Activated B cell treated with CpG ODN at 0.5 μM for 24 hours (primary cell): ENCODE measurements at regions not wholly inside any gene's neighbourhood (a gene's known extent, or its start where the extent isn't known, plus 50 kb on each side); places are given as distances from the start of the nearest gene placed in this dataset.

Experiments used
- ATAC-seq: fragments of 200-7000 bp; cut with Tn5 transposase; one replicate; pipeline ENCODE4 v1.10.0; 2021; ENCODE audit warnings: low read depth, mild to moderate bottlenecking, moderate library complexity
- CTCF ChIA-PET: fragments of 350-600 bp; sonication (Branson Sonifier 250); formaldehyde crosslinking; loops from one replicate; lab custom pipeline; 2021; ENCODE audit warnings: antibody characterized with exemption; lab: Charles Lee
- POLR2A ChIA-PET: fragments of 350-600 bp; sonication (Branson Sonifier 250); formaldehyde crosslinking; loops from one replicate; lab custom pipeline; 2021; ENCODE audit warnings: antibody characterized with exemption; lab: Charles Lee
- DNase-seq: peaks from one replicate; pipeline ENCODE4 v3.0.0; 2022
- H3K27ac Mint-ChIP-seq: one replicate; pipeline ENCODE4 v1.8.0; 2020; ENCODE audit warnings: mixed read lengths
- H3K27me3 Mint-ChIP-seq: one replicate; pipeline ENCODE4 v1.8.0; 2021; ENCODE audit warnings: mixed read lengths
- H3K36me3 Mint-ChIP-seq: one replicate; pipeline ENCODE4 v1.8.0; 2021; ENCODE audit warnings: low read depth, mixed read lengths
- H3K4me1 Mint-ChIP-seq: one replicate; pipeline ENCODE4 v1.8.0; 2021; ENCODE audit warnings: mixed read lengths
- H3K4me3 Mint-ChIP-seq: one replicate; pipeline ENCODE4 v1.8.0; 2020; ENCODE audit warnings: mild to moderate bottlenecking, mixed read lengths
- H3K9me3 Mint-ChIP-seq: one replicate; pipeline ENCODE4 v1.8.0; 2020; ENCODE audit warnings: mixed read lengths
- intact Hi-C: fragments of 100-400 bp; cut with micrococcal nuclease; formaldehyde crosslinking; loops from one replicate; pipeline ENCODE4 v1.15.1; 2024
- TF ChIP-seq, protein P1 (sequence below): fragments of 200-600 bp; IDR thresholded peaks from one replicate; pipeline ENCODE4 v1.8.0; 2022; ENCODE audit warnings: antibody characterized with exemption, mild to moderate bottlenecking

DNA sequence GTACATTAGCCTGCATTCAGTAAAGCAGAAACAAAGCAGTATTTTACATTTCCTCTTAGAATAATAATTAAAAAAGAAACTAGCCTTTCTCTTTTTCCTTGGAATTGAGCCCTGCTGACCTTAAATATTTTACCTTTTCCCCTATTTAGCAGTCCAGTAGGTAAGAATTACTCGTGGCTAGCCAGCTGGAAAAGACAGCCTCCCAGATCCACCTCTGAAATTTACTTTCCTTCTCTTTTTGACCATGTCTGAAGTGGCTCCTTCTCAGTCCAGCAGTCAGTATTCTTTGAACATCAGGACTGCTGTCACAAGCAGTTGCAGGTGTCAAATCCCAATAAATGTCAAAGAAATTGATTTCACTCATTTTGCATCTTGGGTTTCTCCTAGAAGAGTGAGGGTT is 311.5 kb upstream of the DCBLD2 start:
- TF ChIP-seq, protein P1, sequence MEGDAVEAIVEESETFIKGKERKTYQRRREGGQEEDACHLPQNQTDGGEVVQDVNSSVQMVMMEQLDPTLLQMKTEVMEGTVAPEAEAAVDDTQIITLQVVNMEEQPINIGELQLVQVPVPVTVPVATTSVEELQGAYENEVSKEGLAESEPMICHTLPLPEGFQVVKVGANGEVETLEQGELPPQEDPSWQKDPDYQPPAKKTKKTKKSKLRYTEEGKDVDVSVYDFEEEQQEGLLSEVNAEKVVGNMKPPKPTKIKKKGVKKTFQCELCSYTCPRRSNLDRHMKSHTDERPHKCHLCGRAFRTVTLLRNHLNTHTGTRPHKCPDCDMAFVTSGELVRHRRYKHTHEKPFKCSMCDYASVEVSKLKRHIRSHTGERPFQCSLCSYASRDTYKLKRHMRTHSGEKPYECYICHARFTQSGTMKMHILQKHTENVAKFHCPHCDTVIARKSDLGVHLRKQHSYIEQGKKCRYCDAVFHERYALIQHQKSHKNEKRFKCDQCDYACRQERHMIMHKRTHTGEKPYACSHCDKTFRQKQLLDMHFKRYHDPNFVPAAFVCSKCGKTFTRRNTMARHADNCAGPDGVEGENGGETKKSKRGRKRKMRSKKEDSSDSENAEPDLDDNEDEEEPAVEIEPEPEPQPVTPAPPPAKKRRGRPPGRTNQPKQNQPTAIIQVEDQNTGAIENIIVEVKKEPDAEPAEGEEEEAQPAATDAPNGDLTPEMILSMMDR: no peak
- no peak overlapping the region for H3K27ac Mint-ChIP-seq
- intact Hi-C loops: no loop called here
- DNase-seq (no peak), ATAC-seq (no peak)
- POLR2A ChIA-PET: no interaction called here
- CTCF ChIA-PET: no interaction called here
- H3K4me1 Mint-ChIP-seq: no peaks in the 10 kb centered on the region
- no peaks in the 10 kb centered on the region for H3K36me3 Mint-ChIP-seq
- no peaks in the 10 kb centered on the region for H3K27me3 Mint-ChIP-seq
- H3K9me3 Mint-ChIP-seq: no peaks in the 10 kb centered on the region
- no peak overlapping the region for H3K4me3 Mint-ChIP-seq

DNA sequence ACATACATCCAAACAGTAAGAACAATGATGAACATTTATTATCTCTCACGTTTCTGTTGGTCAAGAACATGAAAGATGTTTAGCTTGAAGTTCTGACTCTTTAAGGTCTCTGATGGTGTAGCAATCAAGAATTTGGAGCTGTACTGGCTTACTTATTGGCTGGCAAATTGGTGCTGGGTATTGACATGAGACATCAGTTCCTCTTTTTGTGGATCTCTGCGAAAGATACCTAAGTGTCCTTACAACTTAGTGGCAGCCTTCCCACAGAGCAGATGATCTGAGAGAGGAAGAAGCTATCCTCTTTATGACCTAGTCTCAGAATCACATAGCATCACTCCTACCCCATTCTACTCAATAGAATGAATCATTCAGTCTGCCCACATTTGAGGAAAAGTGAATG is 309.8 kb upstream of the DCBLD2 start:
- TF ChIP-seq, protein P1: no peak
- intact Hi-C loops: no loop called here
- H3K27me3 Mint-ChIP-seq: no peaks in the 10 kb centered on the region
- H3K27ac Mint-ChIP-seq: no peak overlapping the region
- no peak overlapping the region for H3K4me3 Mint-ChIP-seq
- no peaks in the 10 kb centered on the region for H3K4me1 Mint-ChIP-seq
- CTCF ChIA-PET: no interaction called here
- no peaks in the 10 kb centered on the region for H3K9me3 Mint-ChIP-seq
- no peaks in the 10 kb centered on the region for H3K36me3 Mint-ChIP-seq
- POLR2A ChIA-PET: no interaction called here
- DNase-seq: no peak
- ATAC-seq: no peak

DNA sequence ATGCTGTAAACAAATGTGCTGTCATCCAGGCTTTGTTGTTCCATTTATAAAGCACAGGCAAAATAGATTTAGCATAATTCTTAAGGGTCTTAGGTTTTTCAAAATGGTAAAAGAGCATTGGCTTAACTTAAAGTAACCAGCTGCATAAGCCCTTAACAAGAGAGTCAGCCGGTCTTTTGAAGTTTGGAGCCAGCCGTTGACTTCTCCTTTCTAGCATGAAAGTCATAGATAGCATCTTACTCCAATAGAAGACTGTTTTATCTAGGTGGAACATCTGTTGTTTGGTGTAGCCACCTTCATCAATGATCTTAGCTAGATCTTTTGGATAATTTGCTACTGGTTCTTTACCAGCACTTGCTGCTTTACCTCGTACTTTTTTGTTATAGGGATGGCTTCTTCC is 297.5 kb upstream of the DCBLD2 start:
- ATAC-seq: no peak
- no peak for DNase-seq
- intact Hi-C loops: no loop called here
- ChIA-PET POLR2A (no interaction called here), CTCF (no interaction called here)
- Mint-ChIP-seq H3K4me3 (no peak overlapping the region), H3K9me3 (no peaks in the 10 kb centered on the region), H3K27me3 (no peaks in the 10 kb centered on the region), H3K36me3 (no peaks in the 10 kb centered on the region), H3K27ac (no peak overlapping the region), H3K4me1 (no peaks in the 10 kb centered on the region)
- TF ChIP-seq, protein P1: no peak

DNA sequence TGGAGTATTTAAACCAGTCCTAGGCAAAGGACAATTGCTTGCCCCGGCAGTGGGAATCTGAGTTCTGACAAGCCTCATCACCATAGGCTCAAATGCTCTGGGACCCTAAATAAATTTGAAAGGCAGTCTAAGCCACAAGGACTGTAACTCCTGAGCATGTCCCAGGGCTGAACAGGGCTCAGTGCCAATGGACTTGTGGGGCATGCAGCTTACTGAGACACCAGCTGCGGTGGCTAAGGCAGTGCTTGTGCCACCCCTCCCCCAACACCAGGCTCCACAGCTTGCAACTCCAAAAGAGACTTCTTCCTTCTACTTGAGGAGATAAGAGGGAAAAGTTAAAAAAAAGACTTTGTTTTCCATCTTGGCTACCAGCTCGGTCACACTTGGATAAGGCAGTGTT is 289.7 kb upstream of the DCBLD2 start:
- ATAC-seq (no peak), DNase-seq (no peak)
- CTCF ChIA-PET: interaction anchor here (1.6 kb wide), 1 partner anchor 18 kb away, joined by 3 read pairs; no protein-coding TSS in a partner anchor
- H3K36me3 Mint-ChIP-seq: no peaks in the 10 kb centered on the region
- TF ChIP-seq, protein P1: no peak
- intact Hi-C loops: no loop called here
- H3K27ac Mint-ChIP-seq: no peak overlapping the region
- no peaks in the 10 kb centered on the region for H3K27me3 Mint-ChIP-seq
- no peaks in the 10 kb centered on the region for H3K9me3 Mint-ChIP-seq
- no peak overlapping the region for H3K4me3 Mint-ChIP-seq
- POLR2A ChIA-PET: no interaction called here
- H3K4me1 Mint-ChIP-seq: no peaks in the 10 kb centered on the region

DNA sequence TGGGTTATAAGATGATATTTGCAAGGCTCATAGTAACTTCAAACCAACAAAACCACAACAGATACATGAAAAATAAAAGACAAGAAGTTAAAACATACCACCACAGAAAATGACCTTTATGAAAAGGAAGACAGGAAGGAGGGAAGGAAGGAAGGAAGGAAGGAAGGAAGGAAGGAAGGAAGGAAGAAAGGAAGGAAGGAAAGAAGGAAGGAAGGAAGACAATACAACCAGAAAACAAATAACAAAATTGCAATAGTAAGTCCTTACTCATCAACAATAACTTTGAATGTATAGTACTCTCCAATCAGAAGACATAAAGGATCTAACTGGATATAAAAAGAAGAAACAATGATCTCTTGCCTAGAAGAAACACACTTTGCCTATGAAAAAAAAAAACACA is 287.4 kb upstream of the DCBLD2 start:
- no peaks in the 10 kb centered on the region for H3K4me1 Mint-ChIP-seq
- no peaks in the 10 kb centered on the region for H3K27me3 Mint-ChIP-seq
- ATAC-seq (no peak), DNase-seq (no peak)
- no peak overlapping the region for H3K4me3 Mint-ChIP-seq
- H3K27ac Mint-ChIP-seq: no peak overlapping the region
- POLR2A ChIA-PET: no interaction called here
- H3K9me3 Mint-ChIP-seq: no peaks in the 10 kb centered on the region
- TF ChIP-seq, protein P1: no peak
- H3K36me3 Mint-ChIP-seq: no peaks in the 10 kb centered on the region
- CTCF ChIA-PET: no interaction called here
- intact Hi-C loops: no loop called here
